Amniotic epithelial cell (primary cell): ENCODE measurements at regions not wholly inside any gene's neighbourhood (a gene's known extent, or its start where the extent isn't known, plus 50 kb on each side); places are given as distances from the start of the nearest gene placed in this dataset.
"Not testable (repeated sequence)": the region's sequence is repeated elsewhere in the genome, so short reads cannot be mapped to it uniquely, and the experiment has no call there.

Experiments
- DNase-seq: peaks from one replicate; pipeline ENCODE4 v3.0.0-alpha.2; 2010; ENCODE audit warnings: low read depth

DNA sequence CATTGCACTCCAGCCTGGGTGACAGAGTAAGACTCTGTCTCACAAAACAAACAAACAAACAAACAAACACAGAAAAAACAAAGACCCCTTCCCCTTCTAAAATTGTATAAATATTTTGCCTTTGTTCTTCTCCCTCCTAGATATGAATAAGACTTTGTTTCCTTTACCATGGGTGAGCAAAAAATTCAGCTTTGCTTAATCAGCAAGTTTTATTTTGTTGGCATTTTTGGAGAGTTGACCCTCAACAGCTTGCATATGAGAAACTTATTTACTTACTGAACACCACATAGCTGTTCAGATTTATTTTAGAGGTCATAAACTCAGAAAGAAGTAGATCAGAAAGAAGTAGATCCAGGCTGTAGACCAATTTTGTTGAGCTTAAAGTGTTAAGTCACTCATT is 395.2 kb upstream of the TOM1L1 start:
- DNase-seq = no peak

DNA sequence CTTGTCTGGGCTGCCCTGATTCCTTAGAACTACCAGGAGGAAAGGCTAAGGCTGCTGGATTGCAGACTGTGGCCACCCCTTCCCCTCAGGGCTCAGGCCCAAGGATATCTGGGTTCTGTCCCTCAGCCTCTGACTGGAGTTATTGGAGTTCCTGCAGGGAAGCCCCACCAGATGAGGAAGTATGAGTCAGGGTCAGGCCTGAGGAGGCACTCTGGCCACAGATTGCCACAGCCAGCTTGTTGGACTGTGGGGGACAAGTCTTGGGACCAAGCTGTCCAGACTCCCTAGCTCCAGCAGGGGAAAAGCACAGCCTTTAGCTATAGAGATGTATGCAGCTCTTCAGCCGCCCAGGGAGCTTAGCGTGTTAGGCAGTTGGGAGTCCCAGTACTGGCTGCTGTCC is 381.9 kb upstream of the TOM1L1 start:
- no peak for DNase-seq

DNA sequence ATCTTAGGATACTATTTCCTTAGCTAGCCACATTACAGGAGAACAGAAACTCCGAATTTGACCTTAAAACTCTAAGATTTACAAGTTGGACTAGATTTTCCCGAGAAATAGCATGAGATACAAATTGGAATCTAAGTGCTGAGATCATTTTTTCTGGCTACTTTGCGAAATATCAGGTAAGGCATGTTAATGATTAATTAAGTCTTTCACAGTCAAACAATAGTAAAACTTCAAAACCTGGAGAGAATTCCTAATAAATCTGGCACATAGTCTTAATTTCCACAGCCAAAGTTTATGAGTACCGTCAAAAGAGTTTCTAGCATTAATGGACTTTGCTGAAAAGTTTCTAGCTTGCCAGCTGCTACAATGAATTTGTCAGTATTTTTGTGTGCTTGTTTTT is 379.5 kb upstream of the TOM1L1 start:
- no peak for DNase-seq

DNA sequence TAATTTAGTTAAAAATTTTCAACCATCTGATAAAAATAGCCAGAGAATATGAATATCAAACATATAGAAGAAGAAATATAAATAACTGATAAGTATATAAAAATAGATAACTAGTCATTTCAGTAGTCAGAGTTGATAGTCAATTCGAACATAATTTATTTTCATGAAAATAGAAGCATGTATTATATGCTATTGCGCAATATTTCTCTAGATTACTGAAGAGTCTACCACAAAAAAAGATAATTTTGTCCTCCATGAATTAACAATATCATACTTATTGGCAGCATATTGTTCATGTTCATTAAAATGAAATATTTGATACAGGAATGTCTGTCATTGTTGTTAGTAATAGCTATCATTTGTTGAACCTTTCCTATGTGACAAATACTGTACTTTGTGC is 376.2 kb upstream of the TOM1L1 start:
- no peak for DNase-seq

DNA sequence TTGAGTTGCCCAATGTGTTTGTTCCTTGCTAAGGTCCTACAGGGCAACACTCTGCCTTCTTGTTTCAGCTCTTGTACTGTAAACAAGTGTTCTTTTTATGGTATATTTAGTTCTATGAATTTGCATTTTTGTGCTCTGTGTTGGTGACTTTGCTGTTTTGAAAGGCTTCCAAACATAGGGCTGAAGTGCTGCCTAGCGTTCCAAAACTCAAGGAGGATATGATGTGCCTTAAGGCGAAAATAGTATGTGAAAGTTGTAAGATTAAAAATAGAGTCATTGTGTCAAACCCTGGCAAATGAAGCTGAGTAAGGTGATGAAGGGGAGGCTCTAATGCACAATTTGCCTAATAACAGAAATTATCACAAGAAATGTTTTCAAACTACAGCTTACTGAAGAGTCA is 372.7 kb upstream of the TOM1L1 start:
- no peak for DNase-seq

DNA sequence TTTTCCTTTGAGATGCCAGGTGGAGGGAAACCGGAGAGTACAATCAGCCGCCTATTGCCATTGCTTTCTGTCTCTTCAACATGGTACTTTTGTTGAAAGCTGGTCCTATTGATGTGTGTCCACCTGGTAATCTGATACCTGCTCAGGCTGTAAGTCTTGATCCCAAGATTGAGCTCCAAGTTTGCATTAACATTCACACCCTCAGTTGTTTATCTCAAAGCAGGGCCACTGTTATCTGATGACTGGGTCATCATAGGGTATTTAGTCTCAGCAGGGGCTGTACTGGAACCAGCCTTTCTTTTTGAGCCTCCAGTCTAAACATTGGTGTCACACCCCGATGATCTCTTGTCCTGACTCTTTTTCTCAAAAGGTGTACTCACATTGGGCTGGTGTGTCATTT is 370.3 kb upstream of the TOM1L1 start:
- no peak for DNase-seq

DNA sequence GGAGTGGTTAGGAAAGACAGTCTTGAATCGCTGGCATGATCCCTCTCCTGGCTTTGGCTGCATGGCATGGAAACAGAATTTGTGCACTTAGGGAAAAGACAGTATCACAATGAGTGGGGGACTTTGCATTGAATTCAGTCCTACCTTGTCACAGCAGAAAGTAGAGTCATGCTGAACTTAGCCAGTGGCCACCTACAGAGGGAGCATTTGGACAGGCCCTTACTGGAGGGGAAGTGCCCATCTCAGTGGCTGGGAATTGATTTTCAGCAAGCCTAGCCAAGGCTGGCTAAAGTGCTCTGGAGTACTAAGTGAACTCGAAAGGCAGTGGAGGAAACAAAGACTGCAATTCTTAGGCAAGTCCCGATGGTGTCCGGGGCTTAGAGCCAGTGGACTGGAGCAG is 364.3 kb upstream of the TOM1L1 start:
- no peak for DNase-seq

DNA sequence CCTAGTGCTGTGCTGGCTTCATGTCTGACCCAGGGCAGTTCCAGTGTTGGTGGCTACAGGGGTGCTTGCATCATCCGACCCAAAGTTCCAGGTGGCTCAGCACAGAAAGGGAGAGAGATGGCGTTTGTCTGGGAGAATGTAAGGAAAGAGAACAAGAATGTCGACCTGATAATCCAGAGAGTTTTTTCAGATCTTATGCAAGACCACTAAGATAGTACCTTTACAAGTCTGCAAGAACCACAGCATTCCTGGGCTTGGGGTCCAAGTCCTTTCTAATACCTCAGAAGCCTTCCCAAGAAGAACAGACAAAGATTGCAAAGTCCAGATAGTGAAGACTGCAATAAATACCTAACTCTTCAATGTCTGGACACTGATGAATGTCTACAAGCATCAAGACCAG is 363.0 kb upstream of the TOM1L1 start:
- no peak for DNase-seq

DNA sequence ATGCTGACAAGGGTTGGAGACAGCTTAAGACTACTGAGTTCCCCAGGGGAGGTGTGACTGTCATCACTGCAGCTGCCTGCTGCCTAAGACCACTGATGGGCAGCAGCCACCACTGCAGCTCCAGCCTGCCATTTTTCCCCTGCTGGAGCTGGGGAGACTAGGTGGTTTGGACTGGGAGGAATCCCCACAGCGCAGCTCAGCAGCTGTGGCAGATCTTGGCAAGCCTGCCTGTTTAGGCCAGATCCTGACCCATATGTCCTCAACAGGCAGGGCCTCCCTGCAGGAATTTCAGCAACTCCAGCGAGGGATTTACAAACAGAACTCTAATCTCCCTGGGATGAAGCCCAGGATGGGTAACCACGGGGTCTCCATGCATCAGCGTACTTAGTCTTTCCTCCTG is 356.4 kb upstream of the TOM1L1 start:
- DNase-seq = no peak

DNA sequence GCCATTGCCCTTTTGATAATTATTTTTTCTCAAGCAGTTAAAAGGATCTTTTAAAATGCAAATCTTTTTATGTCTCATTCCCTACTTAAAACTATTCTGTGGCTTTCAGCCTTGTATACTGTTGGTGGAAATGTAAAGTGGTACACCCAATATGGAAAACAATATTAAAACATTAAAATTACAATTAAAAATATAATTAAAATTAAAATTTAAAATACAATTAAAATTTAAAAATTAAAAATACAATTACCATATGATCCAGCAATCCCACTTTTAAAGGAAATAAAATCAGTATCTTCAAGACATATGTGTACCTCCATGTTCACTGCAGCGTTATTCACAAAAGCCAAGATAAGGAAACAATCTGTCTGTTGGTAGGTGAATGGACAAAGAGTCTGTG is 340.8 kb upstream of the TOM1L1 start:
- DNase-seq = no peak

DNA sequence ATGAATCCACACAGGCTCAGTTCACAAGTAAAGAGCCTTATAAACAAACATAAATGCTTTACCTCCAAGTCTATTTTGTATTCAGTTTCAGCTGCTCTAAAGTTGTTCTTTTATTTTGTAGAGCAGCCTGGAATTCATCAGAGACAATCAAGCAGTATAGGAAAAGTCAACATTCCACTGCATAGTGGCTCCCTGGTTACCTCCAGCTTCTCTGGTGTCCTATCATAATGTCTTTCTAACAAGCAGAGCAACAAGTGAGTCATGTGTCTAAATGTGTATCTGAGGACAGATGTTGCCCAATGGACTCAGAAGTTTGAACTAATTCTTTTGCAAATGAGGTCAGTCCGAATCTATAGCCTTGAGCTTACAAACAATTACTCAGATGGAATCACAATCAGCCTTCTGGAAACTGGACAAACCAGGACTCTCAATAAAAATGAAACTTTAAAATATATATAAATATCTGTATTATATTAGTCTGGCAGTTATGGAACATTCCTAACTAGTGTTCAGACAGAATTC is 292.0 kb upstream of the TOM1L1 start:
- DNase-seq = no peak

DNA sequence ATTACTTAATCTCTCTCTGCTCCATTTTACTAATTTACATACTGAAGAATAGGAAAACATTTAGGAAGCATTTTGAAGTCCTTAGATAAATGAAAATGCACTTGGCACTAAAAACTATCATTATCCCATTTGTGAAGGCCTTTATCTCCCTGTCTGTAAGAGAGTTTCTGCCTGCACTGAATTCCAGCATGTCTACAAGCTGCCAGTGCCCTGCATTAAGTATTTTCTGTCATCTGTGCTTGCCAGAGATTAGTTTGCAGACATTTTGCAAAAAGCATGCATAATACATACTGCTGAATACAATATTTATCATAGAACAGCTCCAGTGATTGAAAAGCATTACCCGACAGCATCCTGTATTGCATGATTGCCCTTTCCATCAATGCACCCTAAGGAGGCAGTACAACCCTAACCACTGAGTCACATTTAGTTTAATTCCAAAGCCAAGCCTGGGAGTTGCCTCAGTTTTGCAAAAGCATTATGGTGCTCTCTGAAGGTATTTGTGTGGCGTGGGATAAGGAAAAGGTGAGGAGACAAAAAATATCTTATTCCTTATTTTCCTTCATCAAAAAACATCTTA is 280.2 kb upstream of the TOM1L1 start:
- no peak for DNase-seq

DNA sequence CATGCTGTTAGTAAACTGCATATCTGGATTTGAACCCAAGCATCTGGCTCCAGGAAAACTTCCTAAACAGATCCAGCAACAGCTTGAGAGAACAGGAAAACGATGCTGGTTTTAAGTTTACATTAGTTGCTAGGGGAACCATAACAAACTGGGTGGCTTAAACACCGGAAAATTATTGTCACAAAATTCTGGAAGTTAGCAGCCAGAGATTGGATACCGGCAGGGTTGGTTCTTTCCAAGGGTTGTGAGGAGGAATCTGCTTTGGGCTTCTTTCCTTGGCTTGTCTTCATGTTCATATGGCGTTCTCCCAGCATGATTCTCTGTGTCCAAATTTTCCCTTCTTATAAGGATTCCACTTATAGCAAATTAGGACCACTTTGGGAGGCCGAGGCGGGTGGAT is 276.9 kb upstream of the TOM1L1 start:
- no peak for DNase-seq

DNA sequence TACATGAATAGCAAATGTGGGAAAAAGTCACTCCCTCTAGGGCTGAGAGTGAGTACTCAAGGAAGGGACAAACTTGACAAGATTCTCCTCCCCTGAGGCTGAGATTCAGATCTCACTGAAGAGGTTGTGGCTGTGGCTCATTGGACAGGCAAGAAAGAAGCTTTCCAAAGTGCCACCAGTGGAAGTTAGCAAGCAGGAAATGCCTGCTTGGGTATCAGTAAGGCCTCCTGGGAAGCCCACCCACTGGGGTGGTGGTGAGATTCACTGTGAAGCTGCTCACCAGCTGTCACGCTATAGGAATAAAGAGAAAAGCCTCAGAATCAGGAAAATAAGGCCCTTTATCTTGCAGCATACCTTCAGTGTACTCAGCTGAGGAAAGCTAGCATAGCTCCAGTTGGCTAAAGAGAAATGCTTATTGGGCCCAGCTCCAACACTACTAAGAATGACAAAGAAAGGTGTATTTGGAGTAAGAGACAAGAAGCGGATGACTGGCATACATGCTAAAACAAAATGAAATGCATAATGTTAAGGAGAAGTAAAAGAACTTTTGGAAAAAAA is 274.4 kb upstream of the TOM1L1 start:
- no peak for DNase-seq

DNA sequence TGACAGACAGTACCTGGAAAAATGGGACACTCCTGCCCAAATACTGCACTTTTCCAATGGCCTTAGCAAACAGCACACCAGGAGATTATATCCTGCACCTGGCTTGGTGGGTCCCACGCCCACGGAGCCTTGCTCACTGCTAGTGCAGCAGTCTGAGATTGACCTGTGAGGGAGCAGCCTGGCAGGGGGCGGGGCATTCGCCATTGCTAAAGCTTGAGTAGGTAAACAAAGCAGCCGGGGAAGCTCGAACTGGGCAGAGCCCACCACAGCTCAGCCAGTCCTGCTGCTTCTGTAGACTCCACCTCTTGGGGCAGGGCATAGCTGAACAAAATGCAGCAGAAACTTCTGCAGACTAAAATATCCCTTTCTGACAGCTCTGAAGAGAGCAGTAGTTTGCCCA is 261.2 kb upstream of the TOM1L1 start:
- not testable (repeated sequence) for DNase-seq

DNA sequence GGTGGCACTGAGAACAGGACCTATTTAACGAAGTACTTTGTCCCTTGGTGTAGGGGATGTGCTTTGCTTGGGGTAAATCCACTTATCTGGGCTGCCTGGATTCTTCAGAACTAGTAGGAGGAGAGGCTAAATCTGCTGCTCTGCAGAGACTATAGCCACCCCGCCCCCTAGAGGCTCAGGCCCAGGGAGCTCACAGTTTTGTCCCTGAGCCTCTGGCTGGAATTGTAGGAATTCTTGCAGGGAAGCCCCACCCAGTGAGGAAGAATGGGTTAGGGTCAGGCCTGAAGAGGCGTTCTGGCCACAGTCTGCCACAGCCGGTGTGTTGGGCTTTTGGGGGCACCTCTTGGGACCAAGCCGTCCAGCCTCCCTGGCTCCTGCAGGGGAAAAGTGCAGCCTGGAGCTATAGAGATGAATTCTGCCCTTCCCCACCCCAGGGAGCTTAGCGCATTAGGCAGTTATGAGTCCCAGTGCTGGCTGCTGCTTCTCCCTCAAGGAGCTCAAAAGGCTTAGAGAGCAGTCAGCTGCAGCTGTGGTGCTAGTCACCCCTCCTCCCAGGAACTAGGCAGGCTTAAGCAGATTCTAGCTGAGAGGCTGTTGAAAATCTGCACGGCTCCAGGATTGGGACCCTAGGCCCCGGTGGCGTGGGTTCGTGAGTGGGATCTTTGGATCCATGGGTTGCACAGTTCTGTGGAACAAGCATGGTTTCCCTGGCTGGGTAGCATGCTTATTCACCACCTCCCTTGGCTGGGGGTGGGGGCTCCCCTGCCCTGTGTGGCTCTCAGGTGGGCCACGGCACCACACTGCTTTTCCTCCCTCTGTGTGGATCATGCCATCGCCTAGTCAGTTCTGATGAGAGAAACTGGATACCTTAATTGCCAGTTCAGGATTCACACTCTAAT is 237.4 kb upstream of the TOM1L1 start:
- DNase-seq = no peak

DNA sequence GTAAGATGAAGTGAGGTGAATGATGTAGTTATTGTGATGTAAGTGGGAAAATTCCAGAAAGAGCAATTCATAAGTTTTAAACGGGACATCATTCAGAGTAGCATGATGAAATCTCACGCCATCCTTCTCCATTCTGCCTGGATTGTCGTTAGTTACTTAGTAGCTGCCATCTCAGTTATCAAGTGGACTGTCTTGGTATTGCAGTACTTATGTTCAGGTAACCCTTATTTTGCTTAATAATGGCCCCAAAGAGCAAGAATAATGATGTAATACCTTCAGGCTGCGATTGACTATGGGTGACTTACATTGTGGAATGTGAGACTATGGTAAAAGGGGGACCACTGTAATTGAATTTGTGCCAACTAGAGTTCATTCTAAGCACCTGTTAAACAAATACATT is 234.1 kb upstream of the TOM1L1 start:
- DNase-seq = no peak

DNA sequence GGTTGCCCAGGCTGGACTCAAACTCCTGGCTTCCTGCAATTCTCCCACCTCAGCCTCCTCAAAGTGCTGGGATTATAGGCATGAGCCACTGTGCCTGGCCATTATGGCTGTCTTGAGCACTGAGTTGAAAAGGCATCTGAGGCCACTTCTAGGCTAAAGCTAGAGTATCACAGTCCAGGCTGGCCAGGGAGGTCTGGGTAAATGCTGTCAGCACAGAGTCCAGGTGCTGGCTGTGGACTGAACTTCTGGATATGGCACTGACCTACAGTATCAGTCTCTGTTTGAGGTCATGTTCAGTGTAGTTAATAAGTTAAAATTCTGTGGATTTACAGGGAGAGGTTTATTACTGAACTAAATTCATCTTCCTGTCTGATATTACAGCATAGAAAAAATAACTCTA is 222.5 kb upstream of the TOM1L1 start:
- no peak for DNase-seq

DNA sequence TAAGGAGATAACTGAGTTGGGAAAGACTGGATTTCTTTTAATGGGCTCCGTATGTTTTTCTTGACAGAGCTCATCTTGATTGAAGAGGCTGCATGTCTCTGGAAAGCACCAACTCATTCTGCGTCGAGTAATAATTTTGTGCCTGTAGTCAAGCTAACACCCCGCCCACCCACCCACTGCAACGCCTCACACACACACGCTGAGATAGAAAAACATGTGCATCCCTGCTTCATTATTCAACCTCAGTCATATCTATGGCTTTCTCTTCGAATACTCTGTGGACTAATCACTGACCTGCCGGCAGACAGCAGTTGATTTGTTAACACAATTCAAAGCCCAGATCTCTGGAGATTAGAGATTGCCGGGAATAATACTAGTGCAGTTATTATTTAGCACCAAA is 220.2 kb upstream of the TOM1L1 start:
- DNase-seq = no peak

DNA sequence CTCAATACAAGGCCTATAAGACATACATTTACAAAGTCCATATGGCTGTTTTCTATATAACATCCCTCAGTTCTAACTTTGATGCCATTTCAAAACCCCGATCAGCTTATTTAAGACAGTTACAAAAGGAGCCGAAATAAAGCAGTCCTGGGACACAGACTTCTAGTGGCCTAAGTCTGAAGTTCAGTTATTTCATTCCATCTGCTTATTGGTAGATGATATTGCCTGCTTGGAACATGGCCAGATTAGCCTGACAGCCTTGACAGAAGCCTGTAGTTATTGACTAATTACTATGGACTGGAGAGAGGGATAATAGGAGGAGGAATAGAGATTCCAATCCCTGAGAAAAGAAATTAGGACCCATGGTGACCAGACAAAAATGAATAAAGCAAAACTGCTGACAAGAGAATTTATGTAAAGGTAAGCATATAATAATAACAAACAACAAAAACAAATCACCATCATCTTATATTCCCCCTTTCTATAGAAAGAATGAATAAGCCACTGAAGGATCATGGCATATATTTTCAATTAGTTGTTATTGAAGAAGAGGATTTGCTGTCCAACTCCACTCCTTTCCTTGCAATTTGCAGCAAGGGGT is 206.3 kb upstream of the TOM1L1 start:
- no peak for DNase-seq

DNA sequence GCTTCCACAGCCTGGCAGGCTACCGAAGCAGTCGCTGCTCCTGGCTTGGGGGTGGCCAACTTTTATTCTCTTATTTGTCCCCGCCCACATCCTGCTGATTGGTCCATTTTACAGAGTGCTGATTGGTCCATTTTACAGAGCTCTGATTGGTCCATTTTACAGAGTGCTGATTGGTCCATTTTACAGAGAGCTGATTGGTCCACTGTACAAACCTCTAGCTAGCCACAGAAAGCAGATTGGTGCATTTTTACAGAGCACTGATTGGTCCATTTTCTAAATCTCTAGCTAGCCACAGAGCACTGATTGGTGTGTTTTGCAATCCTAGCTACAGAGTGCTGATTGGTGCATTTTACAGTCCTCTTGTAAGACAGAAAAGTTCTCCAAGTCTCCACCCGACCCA is 187.9 kb upstream of the TOM1L1 start:
- not testable (repeated sequence) for DNase-seq

DNA sequence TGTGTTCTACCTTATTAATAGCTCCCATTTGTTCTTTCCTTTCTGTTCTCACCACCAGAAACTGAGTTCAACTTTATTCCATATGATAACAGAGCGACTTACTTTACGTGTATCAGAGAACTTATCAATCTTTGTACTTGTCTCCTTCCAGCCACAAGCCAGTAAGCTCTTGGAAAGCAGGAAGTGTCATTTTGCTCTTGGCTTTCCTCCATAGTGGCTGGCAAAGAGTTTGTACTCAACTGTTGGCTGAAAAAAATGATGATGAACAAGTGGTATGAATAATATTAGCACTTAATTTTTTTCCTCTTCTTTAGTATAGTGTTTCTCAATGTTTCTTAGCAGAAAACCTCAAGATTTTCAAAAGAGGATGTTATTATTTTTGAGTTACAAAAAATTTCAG is 182.4 kb upstream of the TOM1L1 start:
- no peak for DNase-seq

DNA sequence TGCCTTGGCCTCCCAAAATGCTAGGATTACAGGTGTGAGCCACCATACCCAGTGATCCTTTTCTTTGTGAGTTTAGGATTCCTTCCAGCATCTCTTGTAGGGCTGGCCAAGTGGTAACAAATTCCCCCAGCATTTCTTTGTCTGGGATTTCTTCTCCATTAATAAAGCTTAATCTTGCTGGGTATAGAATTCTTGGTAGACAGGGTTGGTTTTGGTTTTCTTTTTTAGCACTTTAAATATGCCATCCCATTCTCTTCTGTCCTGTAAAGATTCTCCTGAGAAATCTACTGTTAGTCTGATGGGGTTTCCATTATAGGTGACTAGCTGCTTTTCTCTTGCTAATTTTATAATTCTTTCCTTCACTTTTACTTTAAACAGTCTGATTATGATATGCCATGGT is 173.0 kb upstream of the TOM1L1 start:
- no peak for DNase-seq
